GM20000 (cell line): ENCODE measurements at regions not wholly inside any gene's neighbourhood (a gene's known extent, or its start where the extent isn't known, plus 50 kb on each side); places are given as distances from the start of the nearest gene placed in this dataset.

Experiments used
- DNase-seq: peaks from one replicate; pipeline ENCODE4 v3.0.0; 2012; ENCODE audit warnings: low spot score
- TF ChIP-seq, protein P1 (sequence below): IDR thresholded peaks from 2 replicates; pipeline ENCODE4 v1.5.1; 2012; ENCODE audit warnings: mild to moderate bottlenecking, control low read depth; ENCODE audit errors: extremely low read depth, missing control alignments

DNA sequence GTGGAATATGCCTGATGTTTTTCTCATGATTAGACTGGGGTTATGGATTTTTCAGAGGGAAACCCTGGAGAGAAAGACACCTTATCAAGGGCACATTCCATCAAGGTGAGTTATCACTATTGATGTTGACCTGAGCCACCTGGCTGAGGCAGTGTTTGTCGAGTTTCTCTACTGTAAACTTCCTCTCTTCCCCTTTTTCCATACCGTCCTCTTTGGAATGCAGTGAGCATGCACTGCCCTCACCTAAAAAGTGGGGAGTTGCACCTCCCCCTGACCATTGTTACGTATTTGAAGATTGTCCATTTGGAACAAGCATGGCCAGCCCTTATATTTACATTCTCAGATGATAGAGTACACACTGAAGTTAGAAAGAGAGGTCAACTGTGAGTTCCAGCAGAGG is 53.9 kb upstream of the PWP1 start:
- no peak for DNase-seq
- TF ChIP-seq, protein P1, sequence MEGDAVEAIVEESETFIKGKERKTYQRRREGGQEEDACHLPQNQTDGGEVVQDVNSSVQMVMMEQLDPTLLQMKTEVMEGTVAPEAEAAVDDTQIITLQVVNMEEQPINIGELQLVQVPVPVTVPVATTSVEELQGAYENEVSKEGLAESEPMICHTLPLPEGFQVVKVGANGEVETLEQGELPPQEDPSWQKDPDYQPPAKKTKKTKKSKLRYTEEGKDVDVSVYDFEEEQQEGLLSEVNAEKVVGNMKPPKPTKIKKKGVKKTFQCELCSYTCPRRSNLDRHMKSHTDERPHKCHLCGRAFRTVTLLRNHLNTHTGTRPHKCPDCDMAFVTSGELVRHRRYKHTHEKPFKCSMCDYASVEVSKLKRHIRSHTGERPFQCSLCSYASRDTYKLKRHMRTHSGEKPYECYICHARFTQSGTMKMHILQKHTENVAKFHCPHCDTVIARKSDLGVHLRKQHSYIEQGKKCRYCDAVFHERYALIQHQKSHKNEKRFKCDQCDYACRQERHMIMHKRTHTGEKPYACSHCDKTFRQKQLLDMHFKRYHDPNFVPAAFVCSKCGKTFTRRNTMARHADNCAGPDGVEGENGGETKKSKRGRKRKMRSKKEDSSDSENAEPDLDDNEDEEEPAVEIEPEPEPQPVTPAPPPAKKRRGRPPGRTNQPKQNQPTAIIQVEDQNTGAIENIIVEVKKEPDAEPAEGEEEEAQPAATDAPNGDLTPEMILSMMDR, result no peak

DNA sequence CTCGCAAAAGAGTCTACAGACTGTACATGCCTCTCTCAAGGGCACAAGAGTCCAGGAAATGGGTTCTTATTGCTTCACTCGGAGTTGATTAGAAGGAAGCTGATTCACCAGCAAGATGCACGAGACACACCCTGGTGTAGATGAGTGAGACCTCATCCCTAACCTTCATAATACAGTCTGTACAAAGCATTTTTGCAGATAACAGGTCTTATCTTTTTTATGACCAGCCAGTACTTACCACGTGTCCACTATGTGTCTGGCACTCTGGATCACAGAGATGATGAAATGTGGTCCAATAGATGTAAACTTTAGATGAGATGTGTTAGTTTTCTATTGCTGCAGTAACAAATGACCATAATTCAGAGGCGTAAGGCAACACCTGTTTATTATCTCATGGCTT is 53.4 kb upstream of the PWP1 start:
- TF ChIP-seq, protein P1, result no peak
- DNase-seq, result no peak

DNA sequence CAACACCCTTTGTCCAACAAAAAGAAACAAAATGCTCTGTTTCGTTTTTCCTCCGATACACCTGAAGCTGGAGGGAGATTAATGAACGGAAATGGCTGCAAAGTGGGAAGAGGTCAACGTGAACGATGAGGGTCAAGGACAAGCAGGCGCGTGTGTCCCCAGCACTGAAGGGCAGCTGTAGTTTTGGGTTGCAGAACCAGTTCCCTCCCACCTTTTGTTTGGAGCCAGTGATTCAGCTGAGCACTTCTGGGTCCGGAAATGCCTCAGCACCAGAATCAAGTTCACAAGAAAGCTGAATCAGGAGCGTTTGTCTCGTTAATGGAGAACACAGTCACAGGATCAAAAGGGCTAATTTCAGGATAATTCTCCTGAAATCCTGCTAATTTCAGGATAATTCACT is 51.1 kb upstream of the PWP1 start:
- no peak for DNase-seq
- TF ChIP-seq, protein P1, result no peak

DNA sequence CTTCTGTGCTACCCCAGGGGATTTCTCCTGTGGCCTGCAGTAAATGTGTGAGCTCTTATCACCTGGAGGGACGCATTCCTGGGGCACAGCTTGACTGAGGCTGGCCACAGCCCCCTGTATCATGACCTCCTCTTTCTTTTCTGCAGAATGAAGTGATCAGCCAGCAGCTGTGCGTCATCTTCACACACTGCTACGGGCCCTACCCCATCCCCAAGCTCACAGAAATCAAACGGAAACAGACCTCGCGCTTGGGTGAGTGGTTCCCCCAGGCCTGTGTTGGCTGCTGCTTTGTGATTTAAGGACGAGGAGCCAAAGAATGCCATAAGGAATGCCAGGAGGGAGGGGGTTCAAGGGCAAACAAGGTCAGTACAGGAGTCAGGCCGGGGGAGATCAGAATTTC is 50.5 kb upstream of the PWP1 start:
- no peak for DNase-seq

More for the DNA sequence above, 50.5 kb upstream of the PWP1 start:
- TF ChIP-seq, protein P1, result no peak
